ENCODE measurements at regions not wholly inside any gene's neighbourhood (a gene's known extent, or its start where the extent isn't known, plus 50 kb on each side); places are given as distances from the start of the nearest gene placed in this dataset.

GRCh38 chr12:88273450-88273849, 131.3 kb downstream of the TMTC3 start:
- H3K27ac ChIP-seq = no peak overlapping the region
- TF ChIP-seq CTCF (IDR thresholded peaks at IDR 0.05) = no peak
- TF ChIP-seq ZFX (IDR thresholded peaks at IDR 0.05; ENCODE audit: borderline replicate concordance) = no peak

- no peak overlapping the region for H3K27ac ChIP-seq
- TF ChIP-seq CTCF (IDR thresholded peaks at IDR 0.05) (no peak), ZFX (IDR thresholded peaks at IDR 0.05; ENCODE audit: borderline replicate concordance) (no peak)
Measured at GRCh38 chr12:88273875-88274274, 131.8 kb downstream of the TMTC3 start.

- H3K27ac ChIP-seq = no peak overlapping the region
- TF ChIP-seq CTCF (IDR thresholded peaks at IDR 0.05) (no peak), ZFX (IDR thresholded peaks at IDR 0.05; ENCODE audit: borderline replicate concordance) (no peak)
Measured at GRCh38 chr12:88291498-88292131, 149.5 kb downstream of the TMTC3 start.

GRCh38 chr12:88298014-88298682, 156.0 kb downstream of the TMTC3 start:
- no peak for TF ChIP-seq ZFX (IDR thresholded peaks at IDR 0.05; ENCODE audit: borderline replicate concordance)
- no peak for TF ChIP-seq CTCF (IDR thresholded peaks at IDR 0.05)
- no peak overlapping the region for H3K27ac ChIP-seq

- H3K27ac ChIP-seq = no peak overlapping the region
- TF ChIP-seq ZFX (IDR thresholded peaks at IDR 0.05; ENCODE audit: borderline replicate concordance) (no peak), CTCF (IDR thresholded peaks at IDR 0.05) (no peak)
Measured at GRCh38 chr12:88298761-88299242, 156.7 kb downstream of the TMTC3 start.

GRCh38 chr12:88299567-88300101, 157.5 kb downstream of the TMTC3 start:
- no peak overlapping the region for H3K27ac ChIP-seq
- TF ChIP-seq ZFX (IDR thresholded peaks at IDR 0.05; ENCODE audit: borderline replicate concordance) = no peak
- TF ChIP-seq CTCF (IDR thresholded peaks at IDR 0.05) = no peak

- TF ChIP-seq CTCF (IDR thresholded peaks at IDR 0.05) = no peak
- H3K27ac ChIP-seq = no peak overlapping the region
Measured at GRCh38 chr12:88300931-88301330, 158.8 kb downstream of the TMTC3 start.

All from 22Rv1 (cell line).